ENCODE measurements at regions not wholly inside any gene's neighbourhood (a gene's known extent, or its start where the extent isn't known, plus 50 kb on each side); places are given as distances from the start of the nearest gene placed in this dataset.

DNA sequence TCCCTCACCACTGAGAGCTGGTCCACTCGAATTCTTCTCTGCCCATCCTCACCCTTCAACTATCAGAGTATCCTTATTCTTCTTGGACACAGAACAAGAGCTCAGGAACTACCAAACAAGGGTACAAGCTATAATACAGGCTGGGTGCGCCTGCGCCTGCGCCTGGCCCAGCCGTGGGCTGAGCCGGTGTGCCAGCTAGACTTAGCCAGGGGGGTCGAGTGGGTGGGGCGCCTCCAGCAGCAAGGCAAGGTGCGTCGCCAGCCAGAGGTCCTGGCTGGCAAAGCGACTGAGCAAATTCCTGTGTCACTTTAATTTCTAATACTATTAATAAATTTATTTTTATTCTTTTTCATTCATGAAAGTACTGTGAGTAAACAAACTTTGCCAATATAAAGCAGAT lies 1072.6 kb upstream of the PIK3C3 start:
- no peak for DNase-seq (ENCODE audit: low read depth in 2 of 2)

GRCh38 chr18:40878371-40878770 lies 1076.7 kb upstream of the PIK3C3 start:
- no peak for DNase-seq (ENCODE audit: low read depth in 2 of 2)

DNA sequence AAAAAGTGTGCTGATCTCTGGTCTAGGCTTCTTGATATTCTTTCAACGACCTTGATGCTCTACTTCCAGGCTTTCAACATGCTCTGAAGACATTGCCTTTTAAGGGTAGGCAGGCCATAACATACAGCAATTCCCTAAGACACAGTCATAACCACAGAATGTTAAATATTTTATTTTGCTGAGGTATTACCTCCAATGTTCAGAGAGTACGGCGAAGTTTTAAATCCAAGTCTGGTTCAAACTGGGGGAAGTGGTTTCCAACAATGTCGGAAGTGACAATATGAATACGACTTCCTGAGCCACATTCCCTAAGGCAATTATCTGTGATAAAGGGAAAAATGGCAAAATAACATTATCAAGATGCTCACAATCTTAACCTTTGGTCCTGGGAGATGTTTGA lies 1077.9 kb upstream of the PIK3C3 start:
- no peak for DNase-seq (ENCODE audit: low read depth in 2 of 2)

DNA sequence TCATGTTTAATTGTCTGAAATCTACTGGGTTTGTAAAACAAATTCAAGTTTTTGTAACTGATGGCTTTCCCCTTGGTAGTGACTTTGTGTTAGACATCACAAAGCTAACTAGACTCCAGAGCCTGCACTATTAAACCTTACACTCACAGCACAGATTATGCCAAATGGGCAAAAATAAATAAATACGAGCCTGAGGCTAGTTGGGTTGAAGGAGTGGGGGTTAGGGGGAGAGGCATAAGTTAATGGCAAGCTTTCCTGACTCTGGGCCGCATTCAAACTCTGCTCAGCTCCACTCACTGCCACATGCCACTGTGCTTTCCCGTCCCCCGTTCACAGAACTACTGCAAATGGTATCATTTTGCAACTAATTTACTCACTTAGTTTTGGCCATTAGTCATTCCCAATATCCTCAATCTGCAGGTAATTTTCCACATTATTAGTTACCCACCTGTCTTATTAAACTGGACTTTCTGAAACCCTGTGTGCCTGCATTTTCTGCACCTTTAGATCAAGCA lies 1079.9 kb upstream of the PIK3C3 start:
- no peak for DNase-seq (ENCODE audit: low read depth in 2 of 2)

- no peak for DNase-seq (ENCODE audit: low read depth in 2 of 2)
Observed at GRCh38 chr18:40874233-40874632, 1080.8 kb upstream of the PIK3C3 start.

DNA sequence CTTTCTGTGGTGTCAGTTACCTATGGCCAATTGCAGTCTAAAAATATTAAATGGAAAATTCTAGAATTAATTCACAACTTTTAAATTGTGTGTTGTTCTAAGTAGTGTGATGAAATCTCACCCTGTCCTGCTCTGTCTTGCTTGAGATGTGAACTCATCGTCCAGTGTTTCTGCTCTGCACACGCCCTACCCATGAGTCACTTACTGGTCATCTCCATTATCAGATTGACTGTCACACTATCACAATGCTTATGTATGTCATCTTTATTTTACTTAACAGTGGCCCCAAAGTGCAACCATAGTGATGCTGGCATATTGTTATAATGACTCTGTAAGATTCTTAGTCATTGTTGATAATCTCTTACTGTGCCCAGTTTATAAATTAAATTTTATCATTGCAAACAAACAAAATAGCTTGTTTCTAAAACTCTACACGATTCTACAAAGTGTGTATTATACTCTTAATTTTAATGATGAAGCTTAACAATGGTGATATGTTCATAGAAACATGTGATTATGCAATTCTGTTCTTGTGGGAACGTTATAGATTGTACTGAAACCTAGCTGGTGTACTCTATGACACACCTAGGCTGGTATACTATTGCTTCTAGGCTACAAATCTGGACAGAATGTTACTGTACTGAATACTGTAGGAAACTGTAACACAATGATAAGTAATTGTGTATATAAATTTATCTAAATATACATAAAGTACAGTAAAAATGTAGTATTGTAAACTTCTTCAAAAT lies 1086.8 kb upstream of the PIK3C3 start:
- DNase-seq (ENCODE audit: low read depth in 2 of 2) = no peak

DNA sequence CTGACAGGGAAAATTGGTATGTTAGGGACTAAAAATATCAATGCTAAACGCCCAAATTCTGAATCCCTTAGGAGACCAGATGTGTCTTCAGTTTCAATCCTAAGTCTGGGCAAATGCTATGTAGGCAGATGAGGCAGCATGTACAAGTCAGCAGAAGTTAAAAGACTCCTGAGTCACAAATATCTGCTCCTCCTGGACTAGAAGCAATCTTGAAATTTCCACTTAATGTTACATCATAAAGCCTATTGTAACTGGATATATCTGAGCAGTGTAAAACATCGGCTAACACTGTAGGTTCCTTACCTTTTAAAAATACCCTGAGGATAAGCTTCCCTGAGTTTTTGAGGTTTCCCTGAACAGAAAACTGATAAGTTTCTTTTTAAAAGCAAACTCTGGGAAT lies 1087.6 kb upstream of the PIK3C3 start:
- DNase-seq (ENCODE audit: low read depth in 2 of 2) = no peak

- no peak for DNase-seq (ENCODE audit: low read depth in 2 of 2)
Observed at GRCh38 chr18:40866968-40867367, 1088.1 kb upstream of the PIK3C3 start.

- no peak for DNase-seq (ENCODE audit: low read depth in 2 of 2)
Observed at GRCh38 chr18:40866013-40866645, 1088.9 kb upstream of the PIK3C3 start.

DNA sequence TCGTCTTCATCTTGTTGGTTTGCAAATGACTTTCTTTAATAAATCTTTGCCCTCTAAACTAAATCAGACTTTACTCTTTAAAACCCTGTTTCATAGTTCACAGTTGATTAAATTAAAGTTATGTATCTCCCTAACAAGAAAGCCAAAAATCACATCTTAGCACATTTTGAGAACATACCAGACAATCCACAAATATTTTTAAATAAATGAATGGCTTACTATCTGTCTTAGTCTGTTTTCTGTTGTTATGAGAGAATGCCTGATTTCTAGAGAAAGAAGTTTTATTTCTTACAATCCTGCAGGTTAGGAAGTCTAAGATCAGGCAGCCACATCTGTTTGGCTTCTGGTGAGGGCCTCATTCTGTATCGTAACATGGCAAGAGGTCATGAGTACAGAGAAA lies 1090.2 kb upstream of the PIK3C3 start:
- no peak for DNase-seq (ENCODE audit: low read depth in 2 of 2)

DNA sequence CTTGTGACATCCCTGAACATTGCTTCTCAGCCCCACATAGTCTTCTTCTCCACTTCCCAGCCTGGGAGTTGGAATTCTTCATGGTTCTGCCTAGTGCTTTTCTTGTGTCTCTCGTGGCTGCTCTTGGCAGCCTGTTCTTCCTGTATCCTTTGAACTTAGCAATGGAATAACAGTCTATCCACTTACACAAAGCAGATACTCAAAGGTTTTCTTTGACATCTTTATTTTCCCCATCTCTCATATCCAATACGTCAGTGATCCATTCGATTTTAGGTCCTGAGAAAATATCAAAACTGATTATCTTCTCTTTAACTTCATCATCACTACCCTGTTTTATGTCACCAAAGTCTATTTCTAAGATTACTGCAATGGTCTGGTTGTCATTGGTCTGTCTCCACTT lies 1091.2 kb upstream of the PIK3C3 start:
- DNase-seq (ENCODE audit: low read depth in 2 of 2) = no peak

GRCh38 chr18:40860189-40860588 lies 1094.8 kb upstream of the PIK3C3 start:
- DNase-seq (ENCODE audit: low read depth in 2 of 2) = no peak

DNA sequence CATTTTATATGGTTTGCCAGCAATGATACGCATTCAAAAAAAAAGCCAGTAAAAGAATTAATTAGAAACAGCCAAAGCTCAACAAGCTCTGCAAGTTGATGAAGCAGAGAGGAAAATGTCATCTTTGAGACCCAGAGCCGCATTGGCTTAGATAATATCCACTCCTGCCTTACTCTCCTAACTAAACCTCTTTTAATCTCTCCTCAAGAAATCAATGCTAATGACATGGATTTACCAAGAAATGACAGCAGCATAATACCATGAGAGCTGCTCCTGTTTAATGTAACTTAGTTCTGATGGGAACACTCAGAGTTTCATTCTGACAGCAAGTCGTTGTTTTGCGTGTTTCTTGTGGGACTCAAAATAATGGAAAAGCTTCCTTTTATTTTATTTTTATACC lies 1099.4 kb upstream of the PIK3C3 start:
- DNase-seq (ENCODE audit: low read depth in 2 of 2) = no peak

DNA sequence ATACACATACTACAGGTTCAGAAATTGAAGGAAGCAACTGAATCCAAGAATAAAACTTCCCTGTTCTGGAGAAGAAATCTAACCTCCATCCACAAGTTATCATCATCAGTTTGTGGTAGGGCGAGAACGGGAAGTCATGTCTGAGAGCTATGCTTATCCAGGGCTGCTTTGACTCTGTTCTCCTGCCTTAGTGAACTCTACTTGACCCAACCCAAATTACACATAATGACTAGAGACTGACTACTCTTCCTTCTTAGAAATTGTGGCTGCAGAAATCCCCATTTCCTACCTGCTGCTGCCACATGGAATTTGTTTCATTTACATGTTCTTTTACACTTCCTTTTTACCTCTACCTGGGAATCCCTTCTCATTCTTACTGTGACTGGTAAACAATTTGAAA lies 1102.6 kb upstream of the PIK3C3 start:
- no peak for DNase-seq (ENCODE audit: low read depth in 2 of 2)

DNA sequence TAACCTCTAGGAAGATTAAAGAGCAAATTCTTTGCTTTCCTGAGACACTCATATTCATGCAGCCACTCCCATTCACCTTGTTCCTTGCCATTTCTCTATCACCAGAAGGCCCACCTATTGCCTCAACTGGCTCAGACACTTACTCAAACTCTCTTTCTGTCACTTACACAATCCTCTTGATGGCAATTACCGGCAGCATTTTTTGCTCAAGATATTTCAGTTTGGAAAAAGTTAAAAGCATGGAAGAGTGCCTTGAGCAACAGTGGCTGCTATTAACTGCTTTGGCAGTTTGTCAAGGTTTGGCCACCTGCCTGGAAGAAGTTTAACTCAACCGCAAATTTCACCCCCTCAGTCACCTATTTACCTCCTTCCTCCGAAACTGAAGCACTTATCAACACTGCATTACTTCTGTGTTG lies 1104.0 kb upstream of the PIK3C3 start:
- no peak for DNase-seq (ENCODE audit: low read depth in 2 of 2)

DNA sequence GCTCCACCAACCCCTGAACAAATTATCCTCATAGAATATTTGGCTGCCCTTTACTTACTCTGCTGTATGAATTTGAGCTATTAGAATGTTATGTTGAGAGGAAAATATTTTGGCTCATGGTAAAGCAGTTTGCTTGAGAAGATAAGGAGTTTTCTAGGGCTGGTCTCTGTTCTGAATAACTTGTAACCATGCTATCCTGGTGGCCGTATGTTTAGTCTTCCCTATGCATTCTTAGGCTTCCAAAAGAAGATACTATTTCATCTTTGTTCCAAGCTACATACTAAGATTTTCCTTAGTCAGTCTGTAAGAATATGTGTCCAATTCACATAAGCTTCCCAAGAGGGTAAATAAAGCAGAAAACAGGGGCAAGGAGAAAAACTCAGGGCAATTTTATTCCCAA lies 1105.1 kb upstream of the PIK3C3 start:
- no peak for DNase-seq (ENCODE audit: low read depth in 2 of 2)

DNA sequence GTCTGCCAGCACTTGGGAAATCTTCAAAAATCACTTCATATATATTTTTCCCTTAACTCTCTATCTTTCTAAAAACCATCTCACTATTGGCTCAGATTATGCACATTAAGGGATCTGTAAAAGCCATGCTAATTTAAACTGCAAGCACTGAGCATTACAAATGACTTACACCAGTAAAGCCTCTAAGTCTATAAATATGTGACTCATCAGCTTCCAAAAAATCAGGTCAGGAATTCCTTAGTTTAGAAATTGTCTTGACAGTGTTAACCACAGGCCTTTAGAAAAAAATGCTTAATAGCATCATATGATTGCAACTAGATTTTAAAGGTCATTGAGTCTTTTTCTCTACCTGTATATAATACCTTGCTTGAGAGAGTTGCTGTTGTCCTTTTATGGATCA lies 1113.6 kb upstream of the PIK3C3 start:
- DNase-seq (ENCODE audit: low read depth in 2 of 2) = no peak

DNA sequence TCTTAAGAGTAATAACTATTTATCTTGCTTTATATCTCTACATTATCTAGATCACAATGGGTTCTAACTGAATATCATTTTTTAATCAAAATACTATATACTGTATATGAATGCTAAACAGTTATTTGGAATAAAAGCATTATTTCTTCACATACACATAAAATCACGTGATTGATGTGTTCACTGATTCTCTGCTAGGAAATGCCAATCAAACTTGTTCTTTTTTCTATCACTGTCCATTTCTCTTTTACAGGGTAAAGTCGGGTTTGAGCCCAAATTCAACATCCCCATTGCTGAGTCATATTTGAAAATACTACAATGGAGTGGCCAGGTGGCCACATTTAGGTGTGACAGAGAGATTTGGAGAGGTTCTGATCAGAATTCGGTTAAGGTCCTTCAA lies 1114.0 kb upstream of the PIK3C3 start:
- no peak for DNase-seq (ENCODE audit: low read depth in 2 of 2)

GRCh38 chr18:40832362-40832761 lies 1122.7 kb upstream of the PIK3C3 start:
- DNase-seq (ENCODE audit: low read depth in 2 of 2) = no peak

DNA sequence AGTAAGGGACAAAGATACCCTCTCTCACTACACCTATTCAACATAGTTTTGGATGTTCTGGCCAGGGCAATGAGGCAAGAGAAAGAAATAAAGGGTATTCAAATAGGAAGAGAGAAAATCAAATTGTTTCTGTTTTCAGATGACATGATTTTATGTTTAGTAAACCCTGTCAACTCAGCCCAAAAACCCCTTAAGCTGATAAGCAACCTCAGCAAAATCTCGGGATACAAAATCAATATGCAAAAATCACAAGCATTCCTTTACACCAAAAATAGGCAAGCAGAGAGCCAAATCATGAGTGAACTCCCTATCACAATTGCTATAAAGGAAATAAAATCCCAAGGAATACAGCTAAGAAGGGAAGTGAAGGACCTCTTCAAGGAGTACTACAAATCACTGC lies 1130.7 kb upstream of the PIK3C3 start:
- DNase-seq (ENCODE audit: low read depth in 2 of 2) = no peak

DNA sequence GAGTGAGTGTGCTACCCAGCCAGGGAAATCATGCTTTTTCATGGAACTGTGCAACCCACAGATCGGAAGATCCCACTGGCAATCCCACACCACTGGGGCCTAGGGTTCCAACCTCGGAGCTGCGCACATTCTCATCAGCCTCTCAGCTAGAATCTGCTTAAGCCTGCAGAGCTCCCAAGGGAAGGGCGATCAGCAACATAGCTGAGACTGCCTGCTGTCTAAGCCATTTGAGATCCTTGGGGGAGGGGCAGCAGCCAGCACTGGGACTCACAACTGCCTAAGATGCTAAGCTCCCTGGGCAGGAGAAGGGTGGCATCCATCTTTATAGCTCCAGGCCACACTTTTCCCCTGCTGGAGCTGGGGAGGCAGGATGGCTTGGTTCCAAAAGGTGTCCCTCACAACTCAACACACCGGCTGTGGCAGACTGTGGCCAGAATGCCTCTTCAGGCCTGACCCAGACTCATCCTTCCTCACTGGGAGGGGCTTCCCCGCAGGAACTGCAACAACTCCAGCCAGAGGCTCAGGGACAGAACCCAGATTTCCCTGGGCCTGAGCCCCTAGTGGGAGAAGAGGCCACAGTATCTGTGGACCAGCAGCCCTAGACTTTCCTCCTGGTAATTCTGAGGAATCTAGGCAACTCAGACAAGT lies 1133.3 kb upstream of the PIK3C3 start:
- DNase-seq (ENCODE audit: low read depth in 2 of 2) = no peak

- no peak for DNase-seq (ENCODE audit: low read depth in 2 of 2)
Observed at GRCh38 chr18:40812981-40813515, 1142.0 kb upstream of the PIK3C3 start.

- no peak for DNase-seq (ENCODE audit: low read depth in 2 of 2)
Observed at GRCh38 chr18:40810372-40810771, 1144.7 kb upstream of the PIK3C3 start.

Measured in stimulated activated CD4-positive, alpha-beta T cell treated with anti-CD3 and anti-CD28 coated beads, Interleukin-1b, Interleukin-23, amount 100 ng/mL, for 4 hours (primary cell).